H1 (cell line): ENCODE measurements at regions not wholly inside any gene's neighbourhood (a gene's known extent, or its start where the extent isn't known, plus 50 kb on each side); places are given as distances from the start of the nearest gene placed in this dataset.

ENCODE experiments used
- CTCF ChIA-PET: fragments of 300-600 bp; sonication (Branson Sonifier 250); formaldehyde crosslinking; loops from one replicate; lab custom pipeline; 2021; ENCODE audit not compliant: partially characterized antibody; lab: Charles Lee
- POLR2A ChIA-PET: fragments of 300-600 bp; sonication (Branson Sonifier 250); formaldehyde crosslinking; loops from one replicate; lab custom pipeline; 2021; ENCODE audit warnings: inconsistent platforms; ENCODE audit not compliant: partially characterized antibody; lab: Charles Lee
- DNase-seq, 2 experiments: peaks; one replicate each; pipeline versions ENCODE4 v3.0.0 to v3.0.0-alpha.2; 2010 to 2022; ENCODE audit warnings: low spot score in 2 of 2, low read depth in 1 of 2, mixed read lengths in 1 of 2
- FAIRE-seq: peaks from 2 replicates; lab custom pipeline; 2011; peaks lifted over from hg19 to GRCh38; lab: Jason Lieb, UNC
- H2AFZ ChIP-seq: 2 replicates; pipeline ENCODE4 v1.8.1; 2012; ENCODE audit warnings: low read length, inconsistent platforms
- H2AK5ac ChIP-seq: 2 replicates; pipeline ENCODE4 v1.6.1; 2013; ENCODE audit warnings: low read depth, low read length
- H2BK120ac ChIP-seq: replicated peaks from 2 replicates; pipeline ENCODE3; 2013; ENCODE audit warnings: low read depth, low read length, inconsistent platforms
- H2BK12ac ChIP-seq: 2 replicates; pipeline ENCODE4 v1.6.1; 2013; ENCODE audit warnings: low read depth, low read length
- H2BK15ac ChIP-seq: 2 replicates; pipeline ENCODE4 v1.6.1; 2013; ENCODE audit warnings: low read length
- H2BK20ac ChIP-seq: 2 replicates; pipeline ENCODE4 v1.6.1; 2013; ENCODE audit warnings: low read length
- H2BK5ac ChIP-seq: 2 replicates; pipeline ENCODE4 v1.6.1; 2013; ENCODE audit warnings: low read depth, low read length
- H3K14ac ChIP-seq: 2 replicates; pipeline ENCODE4 v1.6.1; 2013; ENCODE audit warnings: inconsistent platforms; ENCODE audit not compliant: insufficient read length
- H3K18ac ChIP-seq: 2 replicates; pipeline ENCODE4 v1.6.1; 2013; ENCODE audit warnings: low read length; ENCODE audit errors: extremely low read depth
- H3K23ac ChIP-seq: 2 replicates; pipeline ENCODE4 v1.6.1; 2013; ENCODE audit warnings: inconsistent platforms; ENCODE audit not compliant: insufficient read length
- H3K23me2 ChIP-seq: 2 replicates; pipeline ENCODE4 v1.6.1; 2013; ENCODE audit warnings: low read depth, low read length
- H3K27ac ChIP-seq: 2 replicates; pipeline ENCODE4 v1.6.1; 2011; ENCODE audit warnings: low read depth, low read length, inconsistent platforms
- H3K27me3 ChIP-seq, 4 experiments: replicated peaks in 1 of 4; 1 replicate in 1 of 4; 2 replicates in 3 of 4; pipeline versions ENCODE4 v1.6.1 to v1.8.1; 2011 to 2013; ENCODE audit warnings: low read length in 3 of 4, mild to moderate bottlenecking in 3 of 4, inconsistent platforms in 2 of 4, mixed read lengths in 2 of 4, moderate library complexity in 1 of 4; ENCODE audit not compliant: control insufficient read depth in 3 of 4, insufficient read depth in 3 of 4; ENCODE audit errors: extremely low read depth in 1 of 4
- H3K36me3 ChIP-seq, 4 experiments: 2 replicates each; pipeline versions ENCODE4 v1.6.1 to v1.8.1; 2011 to 2013; ENCODE audit warnings: mild to moderate bottlenecking in 4 of 4, low read length in 3 of 4, moderate library complexity in 2 of 4, control low read depth in 1 of 4, inconsistent platforms in 1 of 4; ENCODE audit not compliant: insufficient read depth in 4 of 4, control insufficient read depth in 2 of 4
- H3K4ac ChIP-seq: replicated peaks from 2 replicates; pipeline ENCODE3; 2013; ENCODE audit warnings: low read length, low read depth, mixed read lengths, inconsistent platforms; ENCODE audit not compliant: insufficient read length
- H3K4me1 ChIP-seq, 4 experiments: replicated peaks in 1 of 4; 1 replicate in 1 of 4; 2 replicates in 3 of 4; pipeline versions ENCODE4 v1.6.1 to v1.8.1; 2011 to 2013; ENCODE audit warnings: low read length in 3 of 4, inconsistent platforms in 2 of 4, mixed read lengths in 1 of 4; ENCODE audit not compliant: insufficient read depth in 4 of 4, control insufficient read depth in 3 of 4
- H3K4me2 ChIP-seq, 2 experiments: 2 replicates each; pipeline versions ENCODE4 v1.6.1 to v1.8.1; 2011 to 2013; ENCODE audit warnings: low read depth in 2 of 2, low read length in 2 of 2, control low read depth in 1 of 2, inconsistent platforms in 1 of 2, mild to moderate bottlenecking in 1 of 2; ENCODE audit not compliant: insufficient read depth in 1 of 2
- H3K4me3 ChIP-seq, 4 experiments: fragments of 200-600, 300-600 bp in 1 of 4; sonication (generic), shearing (Covaris generic), sonication (Bioruptor Twin) in 1 of 4; 2 replicates each; pipeline versions ENCODE4 v1.5.1 to v1.8.1; 2011 to 2016; ENCODE audit warnings: low read length in 4 of 4, low read depth in 3 of 4, control low read depth in 2 of 4, inconsistent platforms in 2 of 4, mild to moderate bottlenecking in 2 of 4, mixed read lengths in 1 of 4, moderate library complexity in 1 of 4; ENCODE audit not compliant: insufficient read depth in 2 of 4; ENCODE audit errors: extremely low read depth in 1 of 4
- H3K56ac ChIP-seq: replicated peaks from 2 replicates; pipeline ENCODE3; 2013; ENCODE audit warnings: low read depth, mild to moderate bottlenecking, mixed read lengths, low read length, inconsistent platforms; ENCODE audit not compliant: insufficient read length
- H3K79me1 ChIP-seq: 2 replicates; pipeline ENCODE4 v1.6.1; 2013; ENCODE audit warnings: low read depth, low read length, control low read depth
- H3K79me2 ChIP-seq, 2 experiments: 2 replicates each; pipeline versions ENCODE4 v1.6.1 to v1.8.1; 2012 to 2013; ENCODE audit warnings: low read length in 2 of 2, mild to moderate bottlenecking in 2 of 2, inconsistent platforms in 1 of 2; ENCODE audit not compliant: insufficient read depth in 2 of 2, control insufficient read depth in 1 of 2
- H3K9ac ChIP-seq, 4 experiments: replicated peaks in 1 of 4; 1 replicate in 1 of 4; 2 replicates in 3 of 4; pipeline versions ENCODE4 v1.6.1 to v1.8.1; 2011 to 2013; ENCODE audit warnings: low read depth in 3 of 4, low read length in 3 of 4, control low read depth in 2 of 4, mild to moderate bottlenecking in 2 of 4, moderate library complexity in 2 of 4, inconsistent platforms in 1 of 4; ENCODE audit errors: extremely low read depth in 1 of 4
- H3K9me3 ChIP-seq, 2 experiments: 2 replicates each; pipeline versions ENCODE4 v1.6.1 to v1.8.1; 2012 to 2013; ENCODE audit warnings: mild to moderate bottlenecking in 2 of 2, moderate library complexity in 2 of 2, control low read depth in 1 of 2, inconsistent platforms in 1 of 2, low read depth in 1 of 2, low read length in 1 of 2, mixed read lengths in 1 of 2; ENCODE audit not compliant: insufficient read depth in 2 of 2
- H4K20me1 ChIP-seq, 2 experiments: replicated peaks in 1 of 2; 2 replicates each; pipeline versions ENCODE3 to v1.8.1; 2011 to 2013; ENCODE audit warnings: inconsistent platforms in 2 of 2, low read length in 2 of 2, mild to moderate bottlenecking in 1 of 2; ENCODE audit not compliant: insufficient read depth in 2 of 2, control insufficient read depth in 1 of 2
- H4K5ac ChIP-seq: 2 replicates; pipeline ENCODE4 v1.6.1; 2013; ENCODE audit warnings: low read length, low read depth, mixed read lengths, inconsistent platforms; ENCODE audit not compliant: insufficient read length
- H4K8ac ChIP-seq: 2 replicates; pipeline ENCODE4 v1.8.0; 2013; ENCODE audit warnings: mild to moderate bottlenecking, moderate library complexity, low read length, inconsistent platforms; ENCODE audit not compliant: insufficient read depth; ENCODE audit errors: extremely low read depth
- H4K91ac ChIP-seq: replicated peaks from 2 replicates; pipeline ENCODE3; 2013; ENCODE audit warnings: low read length, mixed read lengths, inconsistent platforms; ENCODE audit not compliant: insufficient read length
- ATF2 ChIP-seq: IDR thresholded peaks from 2 replicates; pipeline ENCODE4 v1.6.1; 2012; ENCODE audit warnings: low read length, inconsistent platforms
- EP300 ChIP-seq, 2 experiments: IDR thresholded peaks; 1 replicate in 1 of 2; 2 replicates in 1 of 2; pipeline ENCODE4 v1.6.1; 2011 to 2012; ENCODE audit warnings: low read depth in 2 of 2, low read length in 2 of 2, mild to moderate bottlenecking in 2 of 2, borderline replicate concordance in 1 of 2, inconsistent platforms in 1 of 2, moderate library complexity in 1 of 2
- GABPA ChIP-seq: IDR thresholded peaks from 2 replicates; pipeline ENCODE4 v1.6.1; 2011; ENCODE audit warnings: mild to moderate bottlenecking, low read length, moderate library complexity, borderline replicate concordance; ENCODE audit not compliant: insufficient read depth
- HDAC2 ChIP-seq, 2 experiments: fragments of 300-600 bp in 1 of 2; sonication (generic) in 1 of 2; IDR thresholded peaks; 2 replicates each; pipeline ENCODE4 v1.6.1; 2011 to 2012; ENCODE audit warnings: low read depth in 2 of 2, low read length in 2 of 2, mild to moderate bottlenecking in 2 of 2, moderate library complexity in 2 of 2, borderline replicate concordance in 1 of 2, inconsistent platforms in 1 of 2
- KDM1A ChIP-seq: fragments of 200-600, 300-600 bp; sonication (generic); IDR thresholded peaks from 2 replicates; pipeline ENCODE4 v1.7.1; 2016; ENCODE audit warnings: mild to moderate bottlenecking, low read length, borderline replicate concordance
- RFX5 ChIP-seq: IDR thresholded peaks from 2 replicates; pipeline ENCODE4 v1.6.1; 2011; ENCODE audit warnings: low read depth, low read length, improper control_type of control experiment, borderline replicate concordance
- TEAD4 ChIP-seq: IDR thresholded peaks from 2 replicates; pipeline ENCODE4 v1.6.1; 2012; ENCODE audit warnings: low read depth, low read length, inconsistent platforms, mixed read lengths
- WGBS, 2 experiments: shearing (Covaris generic) in 1 of 2; methylation state at CpG; one replicate each; pipeline versions ENCODE4 v1.1.6 to v1.1.7; 2013 to 2015; ENCODE audit warnings: low lambda C conversion rate in 2 of 2, mixed read lengths in 2 of 2, inconsistent platforms in 1 of 2, low coverage in 1 of 2, missing lambda C conversion rate in 1 of 2; ENCODE audit not compliant: insufficient replicate concordance in 2 of 2, insufficient coverage in 1 of 2, insufficient read length in 1 of 2; ENCODE audit errors: extremely low coverage in 1 of 2, missing lambda C conversion rate in 1 of 2; 5-methylcytosine and 5-hydroxymethylcytosine counted together

DNA sequence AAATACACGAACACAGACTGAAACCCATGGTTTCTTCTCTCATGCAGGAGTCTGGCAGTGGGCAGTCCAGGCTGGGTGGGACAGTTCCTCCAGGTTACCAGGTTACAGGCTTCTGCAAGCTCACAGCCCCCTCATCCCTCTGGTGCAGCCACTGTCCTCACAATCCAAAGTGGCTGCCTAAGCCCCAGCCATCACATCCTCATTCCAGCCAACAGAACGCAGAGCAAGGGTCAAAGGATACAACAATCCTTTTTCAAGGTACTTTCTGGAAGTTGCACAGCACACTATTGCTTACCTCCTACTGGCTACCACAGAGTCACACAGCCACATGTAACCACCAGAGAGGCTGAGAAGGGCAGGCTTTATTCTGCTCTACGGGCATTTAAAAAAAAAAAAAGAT, 154.6 kb downstream of the NUP210 start:
- DNase-seq (no peak), FAIRE-seq (no peak)
- Histone ChIP-seq H2BK120ac (no peak overlapping the region), H3K4me1 (no peaks in the 10 kb centered on the region; a peak in 2 of 7 replicates), H4K8ac (no peak overlapping the region), H3K14ac (no peak overlapping the region), H2AK5ac (no peak overlapping the region), H3K56ac (no peak overlapping the region), H4K20me1 (peaks cover 0 to 1% of the 10 kb centered on the region in 2 experiments), H3K36me3 (no peaks in the 10 kb centered on the region), H3K23ac (no peak overlapping the region), H3K79me2 (no peaks in the 10 kb centered on the region), H3K4me2 (no peak overlapping the region), H3K9me3 (no peaks in the 10 kb centered on the region), H2BK5ac (no peak overlapping the region), H3K79me1 (no peaks in the 10 kb centered on the region), H3K23me2 (no peaks in the 10 kb centered on the region), H3K18ac (no peak overlapping the region), H4K91ac (no peak overlapping the region), H3K9ac (no peak overlapping the region), H3K27me3 (no peaks in the 10 kb centered on the region), H2BK20ac (no peak overlapping the region), H4K5ac (no peak overlapping the region), H3K27ac (no peak overlapping the region), H3K4ac (no peak overlapping the region), H2AFZ (no peak overlapping the region), H3K4me3 (no peak overlapping the region), H2BK12ac (no peak overlapping the region), H2BK15ac (no peak overlapping the region)
- 83% methylated on average over 2 of the region's 3 CpGs; no CpG with 5 or more reads in 1 of the 2 experiments for WGBS, 2 experiments
- no peak for TF ChIP-seq TEAD4
- TF ChIP-seq HDAC2 (IDR thresholded peaks at IDR 0.05; ENCODE audit: borderline replicate concordance in 1 of 2, low read depth in 2 of 2, low read length in 2 of 2), result peak in 1 of 2 experiments; percentile 81; a peak in 2 of 4 replicates
- no peak for TF ChIP-seq EP300 (IDR thresholded peaks at IDR 0.05; ENCODE audit: borderline replicate concordance in 1 of 2, low read depth in 2 of 2, low read length in 2 of 2)
- TF ChIP-seq KDM1A, result peak; percentile 97
- no peak for TF ChIP-seq GABPA
- no peak for TF ChIP-seq RFX5
- no peak for TF ChIP-seq ATF2
- POLR2A ChIA-PET, result no interaction called here
- CTCF ChIA-PET, result interaction anchor here (0.6 to 2.7 kb wide), 8 partner anchors 9 to 73 kb away, joined by 3 to 9 read pairs (median 4); no protein-coding TSS in a partner anchor
